Renal cortex interstitium (tissue), 11 donors: ENCODE measurements at regions not wholly inside any gene's neighbourhood (a gene's known extent, or its start where the extent isn't known, plus 50 kb on each side); places are given as distances from the start of the nearest gene placed in this dataset.

ENCODE experiments used
- DNase-seq, 11 donors: peaks; one replicate each; pipeline ENCODE4 v3.0.0-alpha.2; 2013; ENCODE audit warnings: low read depth in 9 of 11, low spot score in 4 of 11; ENCODE audit errors: extremely low read depth in 1 of 11

- DNase-seq = no peak
Measured at GRCh38 chr11:37089439-37089838, 491.4 kb upstream of the RAG2 start.

DNA sequence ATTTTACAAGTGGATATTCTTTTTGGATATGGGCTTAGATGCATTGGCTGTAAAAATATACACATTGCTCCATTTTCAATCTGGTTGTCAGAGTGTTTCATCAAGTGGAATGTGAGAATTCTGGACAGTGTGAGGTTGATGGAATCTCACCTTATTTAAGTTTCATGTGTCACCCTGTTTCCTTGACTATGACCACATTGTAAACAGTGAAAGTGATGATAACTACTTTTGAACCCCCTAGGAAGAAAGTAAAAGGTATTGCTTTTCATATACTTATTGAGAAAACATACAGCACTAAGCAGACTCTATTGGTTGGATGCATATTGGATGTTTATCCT is 490.5 kb upstream of the RAG2 start:
- DNase-seq = no peak

DNA sequence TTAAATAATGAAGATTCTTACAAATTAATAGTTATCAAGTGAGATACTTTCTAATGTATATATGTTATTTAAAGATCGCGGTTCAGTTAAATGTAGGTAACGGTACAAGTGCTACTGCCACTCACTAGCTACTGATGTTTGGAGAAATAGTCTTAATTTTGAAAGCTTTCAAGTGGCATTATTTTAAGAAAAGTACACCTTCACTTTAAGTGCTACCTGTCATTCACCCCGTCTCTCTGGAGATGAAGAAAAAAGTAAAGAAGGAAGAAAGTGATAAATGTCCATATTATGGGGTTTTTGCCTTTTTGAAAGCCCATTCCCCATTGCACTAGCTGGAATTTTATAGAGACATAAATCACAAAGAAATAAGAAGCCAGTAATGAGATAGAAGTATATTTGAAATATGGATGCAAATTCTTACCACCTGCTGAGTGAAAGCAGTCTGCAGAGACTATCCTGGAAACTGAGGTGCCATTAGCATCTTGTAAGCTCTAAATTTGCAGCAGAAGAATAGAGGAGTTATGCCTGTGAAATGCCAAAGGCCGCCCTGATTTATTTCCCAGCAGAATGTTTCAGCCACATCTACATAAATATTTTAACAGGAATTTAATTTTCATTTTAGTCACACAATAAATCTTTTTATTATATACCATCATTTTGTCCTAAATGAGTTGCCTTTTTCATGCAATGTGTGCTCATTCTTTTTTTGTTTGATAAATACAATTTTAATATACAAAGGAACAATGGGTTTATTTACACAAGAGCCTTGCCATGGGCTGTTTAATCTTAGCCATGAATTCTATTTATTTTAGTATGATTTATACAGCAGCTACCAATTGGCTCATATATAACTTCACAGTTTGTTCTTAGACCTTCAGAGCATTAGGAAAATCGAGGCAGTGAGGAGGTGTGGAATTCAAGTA is 489.9 kb upstream of the RAG2 start:
- no peak for DNase-seq

GRCh38 chr11:37078521-37078920 is 480.5 kb upstream of the RAG2 start:
- peak in 10 of 11 donors; percentile 22 to 69 (median 42) for DNase-seq

GRCh38 chr11:37076866-37077265 is 478.8 kb upstream of the RAG2 start:
- DNase-seq = no peak

- DNase-seq = no peak
Measured at GRCh38 chr11:37072538-37073055, 474.6 kb upstream of the RAG2 start.

- no peak for DNase-seq
Measured at GRCh38 chr11:37050311-37050710, 452.3 kb upstream of the RAG2 start.

DNA sequence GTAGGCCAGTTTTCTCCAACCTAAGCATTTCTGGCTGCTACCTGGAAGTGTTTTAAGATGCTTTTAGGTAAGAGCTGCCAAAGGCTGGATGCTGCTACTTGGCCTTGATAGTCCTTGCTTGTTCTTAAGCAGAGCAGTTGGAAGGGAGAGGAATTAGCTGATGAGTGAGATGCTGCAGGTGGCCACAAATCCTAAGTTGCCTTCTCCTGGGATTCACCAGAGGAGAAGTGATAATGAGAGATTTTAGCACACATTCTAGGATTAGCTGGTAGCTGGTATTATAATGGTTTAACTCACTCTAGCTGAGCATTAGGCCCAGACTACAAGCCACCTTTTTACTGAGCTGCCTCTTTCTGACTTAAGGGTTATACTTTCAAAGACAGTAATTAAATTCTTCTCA is 442.9 kb upstream of the RAG2 start:
- no peak for DNase-seq

- DNase-seq = no peak
Measured at GRCh38 chr11:37038911-37039310, 440.9 kb upstream of the RAG2 start.

DNA sequence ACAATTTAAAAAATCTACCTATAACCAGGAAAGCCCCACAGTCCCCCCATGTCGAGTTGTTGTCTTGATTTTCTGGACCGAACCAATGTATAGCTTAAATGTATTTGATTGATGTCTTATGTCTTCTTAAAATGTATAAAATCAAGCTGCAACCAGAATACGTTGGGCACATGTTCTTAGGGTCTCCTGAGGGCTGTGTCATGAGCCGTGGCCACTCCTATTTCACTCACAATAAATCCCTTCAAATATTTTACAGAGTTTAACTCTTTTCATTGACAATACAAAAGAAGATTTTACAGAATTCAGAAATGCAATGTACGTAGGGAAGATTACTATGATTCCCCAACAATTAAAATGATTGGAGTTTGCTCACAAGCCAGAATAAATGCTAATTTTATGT is 428.7 kb upstream of the RAG2 start:
- no peak for DNase-seq

DNA sequence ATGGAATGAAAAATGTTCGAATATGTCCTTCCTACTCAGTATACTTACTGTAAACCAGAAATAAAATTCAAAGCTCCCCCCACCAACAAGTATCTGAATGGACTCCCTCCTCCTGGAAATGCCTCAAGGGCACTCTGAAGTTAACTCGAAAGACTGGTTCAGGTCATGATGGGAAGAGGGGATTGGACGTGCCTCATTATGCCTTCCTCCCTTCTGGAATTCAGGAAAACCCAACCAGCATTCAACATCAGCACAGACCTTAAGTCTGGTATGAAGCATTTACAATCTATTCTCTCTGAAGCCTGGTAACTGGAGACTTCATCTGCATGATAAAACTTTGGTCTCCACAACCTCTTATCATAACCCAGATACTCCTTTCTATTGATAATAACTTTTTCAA is 428.3 kb upstream of the RAG2 start:
- DNase-seq = no peak

DNA sequence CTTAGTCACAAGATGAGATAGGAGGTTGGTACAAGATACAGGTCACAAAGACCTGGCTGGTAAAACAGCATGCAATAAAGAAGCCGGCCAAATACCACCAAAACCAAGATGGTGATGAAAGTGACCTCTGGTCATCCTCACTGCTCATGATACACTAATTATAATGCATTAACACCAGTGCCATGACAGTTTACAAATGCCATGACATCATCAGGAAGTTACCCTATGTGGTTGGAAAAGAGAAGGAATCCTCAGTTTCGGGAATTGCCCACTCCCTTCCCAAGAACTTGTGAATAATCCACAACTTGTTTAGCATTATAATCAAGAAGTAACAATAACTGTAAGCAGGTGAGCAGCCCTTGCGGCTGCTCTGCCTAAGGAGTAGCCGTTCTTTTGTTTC is 408.5 kb upstream of the RAG2 start:
- DNase-seq = no peak

DNA sequence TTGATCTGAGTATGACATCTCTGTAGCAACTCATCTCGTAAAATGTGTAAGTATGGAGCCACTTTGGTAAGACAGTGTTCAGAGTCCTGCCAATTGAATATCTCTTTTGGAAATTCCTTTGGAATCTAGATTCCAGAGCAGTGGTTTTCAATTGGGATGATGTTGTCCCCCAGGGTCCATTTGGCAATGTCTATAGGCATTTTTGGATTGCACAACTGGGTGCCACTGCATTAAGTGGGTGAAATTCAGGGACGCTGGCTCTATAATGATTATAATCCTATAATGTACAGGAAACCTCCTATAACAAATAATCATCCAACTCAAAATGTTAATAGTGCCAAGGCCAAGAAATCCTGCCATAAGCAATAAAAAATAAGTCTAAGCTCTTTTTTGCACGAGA is 404.8 kb upstream of the RAG2 start:
- no peak for DNase-seq

GRCh38 chr11:36997656-36998055 is 399.6 kb upstream of the RAG2 start:
- no peak for DNase-seq

DNA sequence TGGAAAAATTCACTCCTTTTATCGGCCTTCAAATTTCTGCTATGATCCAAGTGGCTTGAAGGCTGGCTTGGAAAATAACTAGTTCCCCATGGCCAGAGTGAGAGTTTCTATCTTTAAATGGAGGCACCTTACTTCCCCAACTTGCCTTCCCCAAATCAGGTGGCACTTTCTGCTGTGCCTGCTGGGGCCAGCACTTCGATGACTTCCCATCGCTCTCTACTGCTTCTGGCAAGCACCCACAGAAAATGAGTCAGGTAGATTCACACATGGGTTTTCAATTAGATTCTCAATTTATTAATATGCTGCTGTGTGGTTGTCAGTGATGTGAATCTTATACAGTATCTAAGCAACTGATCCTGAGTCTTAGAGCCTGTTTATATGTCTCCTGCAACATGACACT is 398.8 kb upstream of the RAG2 start:
- no peak for DNase-seq

DNA sequence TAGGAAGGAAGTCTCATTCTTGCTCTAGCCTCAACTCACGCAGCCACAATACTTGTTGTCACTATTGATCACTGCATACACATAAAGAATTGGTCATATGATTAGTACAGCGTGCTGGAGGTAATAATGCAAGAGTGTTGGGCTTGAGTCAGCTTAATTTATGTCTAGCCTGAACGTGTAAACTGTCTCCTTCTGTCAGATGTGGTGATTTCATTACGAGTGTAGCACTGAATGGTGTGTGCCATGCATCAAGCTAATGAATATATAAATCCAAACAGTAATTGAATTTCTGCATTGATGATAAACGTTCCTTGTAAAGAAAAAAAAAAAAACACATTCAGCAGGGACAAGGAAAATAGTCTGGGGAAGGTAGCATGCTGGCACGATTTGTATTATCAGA is 396.2 kb upstream of the RAG2 start:
- DNase-seq = no peak

DNA sequence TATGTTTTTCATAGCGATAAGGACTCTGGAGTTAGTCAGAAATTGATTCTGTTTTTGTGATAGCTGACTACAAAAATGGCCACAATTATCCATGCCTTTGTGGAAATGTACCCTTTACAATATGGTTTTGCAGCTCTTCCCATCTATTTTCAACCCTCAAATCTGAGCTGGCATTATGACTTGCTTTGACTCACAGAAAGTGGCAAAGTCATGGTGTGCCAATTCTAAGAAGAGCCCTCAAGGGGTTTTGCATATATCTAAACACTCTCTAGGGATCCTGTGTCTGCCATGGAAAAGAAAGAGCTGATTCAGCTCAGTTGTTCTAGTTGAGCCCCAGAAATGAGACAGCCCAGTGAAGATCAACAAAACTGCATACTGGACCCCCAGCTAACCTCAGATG is 390.5 kb upstream of the RAG2 start:
- DNase-seq = no peak

DNA sequence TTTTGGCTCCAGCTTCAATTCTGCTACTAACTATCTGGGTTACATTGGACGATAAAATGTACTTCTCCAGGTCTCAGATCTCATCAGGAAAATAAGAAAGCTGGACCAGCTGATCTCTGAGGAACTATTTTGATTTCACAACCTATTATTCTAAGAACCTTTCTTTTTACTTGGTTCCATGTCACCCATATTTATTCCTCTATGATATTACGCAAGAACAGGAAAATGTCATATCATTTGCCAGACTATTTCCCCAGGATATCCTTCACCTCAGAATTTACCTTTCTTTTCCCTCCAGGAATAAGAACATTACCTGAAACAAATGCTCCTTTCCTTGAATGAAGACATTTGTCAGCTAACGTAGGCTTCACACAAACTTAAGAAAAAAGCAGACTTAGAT is 387.5 kb upstream of the RAG2 start:
- no peak for DNase-seq

- no peak for DNase-seq
Measured at GRCh38 chr11:36976741-36977140, 378.7 kb upstream of the RAG2 start.

DNA sequence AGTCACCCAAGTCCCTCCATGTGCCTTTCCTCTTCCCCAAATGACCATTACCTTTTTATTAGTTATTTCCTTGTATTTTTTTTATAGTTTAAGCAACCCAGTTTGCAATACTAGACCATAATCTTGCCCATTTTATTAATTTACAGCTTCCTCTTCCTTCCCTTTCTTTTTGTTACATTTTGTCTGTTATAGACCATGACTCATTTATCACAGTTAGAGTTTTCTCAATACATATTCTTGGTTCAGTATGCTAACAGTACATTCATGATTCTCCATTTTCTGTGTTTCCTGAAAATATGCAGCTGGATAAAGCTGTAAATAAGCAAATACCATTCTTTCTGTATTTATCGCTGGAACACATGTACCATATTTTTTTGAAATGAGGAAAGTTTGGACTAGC is 376.7 kb upstream of the RAG2 start:
- DNase-seq = peak in 1 of 11 donors; percentile 3

- DNase-seq = peak in 8 of 11 donors; percentile 6 to 41 (median 16)
Measured at GRCh38 chr11:36953976-36954375, 355.9 kb upstream of the RAG2 start.
